Mucosa of descending colon (tissue), 3 donors: ENCODE measurements at regions not wholly inside any gene's neighbourhood (a gene's known extent, or its start where the extent isn't known, plus 50 kb on each side); places are given as distances from the start of the nearest gene placed in this dataset.

Experiments
- ATAC-seq: fragments of 200-7000 bp; cut with Tn5 transposase; one replicate; pipeline ENCODE4 v1.9.1; 2020; ENCODE audit warnings: mild to moderate bottlenecking, moderate library complexity
- DNase-seq, 3 donors: peaks; one replicate each; pipeline ENCODE4 v3.0.0-alpha.2; 2020
- H3K36me3 ChIP-seq: fragments of 200-600 bp; one replicate; pipeline ENCODE4 v1.8.0; 2021; ENCODE audit warnings: low read depth, mild to moderate bottlenecking
- H3K4me1 ChIP-seq: fragments of 200-600 bp; one replicate; pipeline ENCODE4 v1.8.0; 2021; ENCODE audit warnings: low read depth, mild to moderate bottlenecking
- H3K4me3 ChIP-seq: fragments of 200-600 bp; one replicate; pipeline ENCODE4 v1.8.0; 2021; ENCODE audit warnings: mild to moderate bottlenecking
- H3K9me3 ChIP-seq: fragments of 200-600 bp; one replicate; pipeline ENCODE4 v1.8.0; 2021; ENCODE audit warnings: mild to moderate bottlenecking
- CTCF ChIP-seq: fragments of 200-600 bp; IDR thresholded peaks from one replicate; pipeline ENCODE4 v1.8.0; 2022; ENCODE audit warnings: antibody characterized with exemption, mild to moderate bottlenecking
- intact Hi-C, 2 donors: fragments of 100-400 bp; cut with DNase I in 1 of 2; cut with micrococcal nuclease in 1 of 2; formaldehyde crosslinking; loops; one replicate each; pipeline versions ENCODE4 v1.11.0 to v1.11.1; 2022; cut with DNase I, micrococcal nuclease
- donor health status: DM: no; HTN: no; CAD: no; lungs with moderate emphysema.
- donor health status: DM: no; HTN: no; CAD: no.
- donor health status: DM: no; HTN: yes; CAD: no.

GRCh38 chr3:124530916-124531315 is 199.3 kb upstream of the UMPS start:
- no peaks in the 10 kb centered on the region for H3K4me1 ChIP-seq
- H3K36me3 ChIP-seq: no peaks in the 10 kb centered on the region
- H3K9me3 ChIP-seq: no peaks in the 10 kb centered on the region
- no peak overlapping the region for H3K4me3 ChIP-seq
- intact Hi-C loops: no loop called here
- TF ChIP-seq CTCF: no peak
- no peak for ATAC-seq
- no peak for DNase-seq

GRCh38 chr3:124532071-124532470 is 198.2 kb upstream of the UMPS start:
- Histone ChIP-seq H3K4me1 (no peaks in the 10 kb centered on the region), H3K4me3 (no peak overlapping the region), H3K9me3 (no peaks in the 10 kb centered on the region), H3K36me3 (no peaks in the 10 kb centered on the region)
- no peak for TF ChIP-seq CTCF
- no peak for ATAC-seq
- intact Hi-C loops: no loop called here
- no peak for DNase-seq

- no peak for TF ChIP-seq CTCF
- Histone ChIP-seq H3K4me1 (no peaks in the 10 kb centered on the region), H3K9me3 (no peaks in the 10 kb centered on the region), H3K4me3 (no peak overlapping the region), H3K36me3 (no peaks in the 10 kb centered on the region)
- ATAC-seq (no peak), DNase-seq (no peak)
- intact Hi-C loops: no loop called here
Measured at GRCh38 chr3:124535306-124535705, 194.9 kb upstream of the UMPS start.

- intact Hi-C loops: no loop called here
- Histone ChIP-seq H3K4me1 (no peaks in the 10 kb centered on the region), H3K36me3 (no peaks in the 10 kb centered on the region), H3K4me3 (no peak overlapping the region), H3K9me3 (no peaks in the 10 kb centered on the region)
- TF ChIP-seq CTCF: no peak
- DNase-seq (no peak), ATAC-seq (no peak)
Measured at GRCh38 chr3:124540550-124541211, 189.6 kb upstream of the UMPS start.

- no peaks in the 10 kb centered on the region for H3K9me3 ChIP-seq
- H3K4me3 ChIP-seq: no peak overlapping the region
- H3K4me1 ChIP-seq: no peaks in the 10 kb centered on the region
- ATAC-seq: no peak
- intact Hi-C loops: no loop called here
- TF ChIP-seq CTCF: no peak
- DNase-seq: no peak
- H3K36me3 ChIP-seq: no peaks in the 10 kb centered on the region
Measured at GRCh38 chr3:124542214-124542869, 187.9 kb upstream of the UMPS start.
